Stimulated activated CD8-positive, alpha-beta memory T cell treated with anti-CD3 and anti-CD28 coated beads, Interleukin-4, amount 100 ng/mL, for 48 hours (primary cell): ENCODE measurements at regions not wholly inside any gene's neighbourhood (a gene's known extent, or its start where the extent isn't known, plus 50 kb on each side); places are given as distances from the start of the nearest gene placed in this dataset.

Source experiments
- DNase-seq: peaks from one replicate; pipeline ENCODE4 v3.0.0-alpha.2; 2020

GRCh38 chr9:89887286-89887685 is 282.5 kb downstream of the GADD45G start:
- DNase-seq: no peak

DNA sequence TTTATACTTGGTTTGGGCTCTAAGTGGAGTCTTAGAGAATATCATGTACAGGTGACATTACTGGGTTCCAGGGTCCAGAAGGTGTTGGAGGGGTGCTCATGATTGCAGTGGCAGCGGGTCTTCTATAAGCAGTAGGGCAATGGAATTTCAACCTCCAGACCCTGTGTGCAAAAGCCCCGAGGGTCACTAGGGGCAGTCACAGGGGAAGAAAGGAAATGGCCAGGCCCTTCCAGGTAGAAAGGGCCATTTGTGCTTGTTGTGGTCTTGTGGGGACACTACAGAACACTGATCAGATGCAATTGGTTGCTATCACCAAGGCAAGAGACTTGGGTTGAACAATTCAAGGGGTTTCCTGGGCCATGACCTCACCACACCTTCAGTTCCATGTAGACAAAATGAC is 283.4 kb downstream of the GADD45G start:
- DNase-seq: no peak

DNA sequence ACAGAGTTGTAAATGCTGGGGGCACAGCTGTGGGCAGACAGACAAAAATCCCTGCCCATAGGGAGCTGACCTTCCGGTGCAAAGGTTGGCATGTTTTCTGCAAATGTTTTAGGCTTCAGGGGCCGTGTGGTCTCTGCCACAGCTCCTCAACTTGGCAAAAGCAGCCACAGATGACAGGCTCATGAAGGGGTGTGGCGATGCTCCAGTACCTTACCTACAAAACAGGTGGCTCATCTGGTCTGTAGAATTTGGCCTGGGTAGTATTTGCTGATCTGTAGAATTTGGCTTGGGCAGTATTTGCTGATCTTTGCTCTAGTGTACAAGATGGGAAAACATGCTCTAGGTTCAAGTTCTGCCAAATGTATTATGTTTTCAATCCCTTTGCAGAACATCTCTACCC is 283.9 kb downstream of the GADD45G start:
- no peak for DNase-seq

DNA sequence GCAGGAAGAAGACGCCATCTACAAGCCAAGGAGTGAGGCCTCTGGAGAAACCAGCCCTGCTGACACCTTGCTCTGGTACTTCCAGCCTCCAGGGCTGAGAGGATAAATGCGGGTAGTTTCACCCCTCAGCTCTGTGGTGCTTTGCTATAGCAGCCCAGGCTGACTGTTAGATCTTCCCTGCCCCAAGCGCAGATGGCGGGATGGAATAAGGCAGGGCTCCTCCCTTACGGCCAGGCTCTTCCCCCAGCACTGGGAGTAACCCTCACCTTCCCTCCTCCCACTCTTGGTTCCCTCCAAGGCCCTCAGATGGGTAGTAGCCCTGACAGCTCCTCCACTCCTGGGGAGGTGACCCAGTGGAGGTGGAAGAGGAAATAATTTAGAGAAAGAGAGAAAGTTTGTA is 285.1 kb downstream of the GADD45G start:
- DNase-seq: no peak

DNA sequence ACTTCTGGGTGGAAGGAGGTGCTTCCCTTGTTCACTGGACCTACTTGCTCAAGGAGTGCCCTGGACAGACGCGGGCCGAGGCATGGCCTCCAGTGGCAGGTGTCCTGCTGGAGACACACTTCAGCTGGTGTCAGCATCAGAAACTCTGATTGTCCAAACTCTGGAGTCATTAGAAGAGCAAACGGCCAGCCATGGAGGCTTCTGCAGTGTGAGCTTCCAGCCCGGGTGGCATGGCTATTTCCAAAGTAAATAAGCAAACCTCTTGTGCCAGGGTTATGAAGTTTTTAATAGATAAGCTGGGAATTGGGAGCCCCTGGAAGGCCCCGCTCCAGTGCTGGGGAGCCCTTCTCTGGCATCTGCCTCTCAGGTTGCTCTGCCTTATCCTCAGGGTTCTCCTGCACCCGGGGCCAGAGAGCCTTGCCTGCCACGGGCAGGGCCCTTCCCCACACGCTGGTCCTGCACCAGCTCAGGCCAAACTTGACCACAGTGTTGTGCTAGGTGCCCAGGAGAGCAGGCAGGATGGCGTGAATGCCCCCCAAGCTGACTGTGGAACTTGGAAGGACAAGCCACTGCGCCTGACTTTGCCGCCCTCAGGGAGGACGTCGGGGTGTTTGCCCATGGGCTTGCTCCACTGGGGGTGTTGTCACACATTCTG is 285.6 kb downstream of the GADD45G start:
- DNase-seq: no peak

- no peak for DNase-seq
Observed at GRCh38 chr9:89891221-89891590, 286.4 kb downstream of the GADD45G start.

DNA sequence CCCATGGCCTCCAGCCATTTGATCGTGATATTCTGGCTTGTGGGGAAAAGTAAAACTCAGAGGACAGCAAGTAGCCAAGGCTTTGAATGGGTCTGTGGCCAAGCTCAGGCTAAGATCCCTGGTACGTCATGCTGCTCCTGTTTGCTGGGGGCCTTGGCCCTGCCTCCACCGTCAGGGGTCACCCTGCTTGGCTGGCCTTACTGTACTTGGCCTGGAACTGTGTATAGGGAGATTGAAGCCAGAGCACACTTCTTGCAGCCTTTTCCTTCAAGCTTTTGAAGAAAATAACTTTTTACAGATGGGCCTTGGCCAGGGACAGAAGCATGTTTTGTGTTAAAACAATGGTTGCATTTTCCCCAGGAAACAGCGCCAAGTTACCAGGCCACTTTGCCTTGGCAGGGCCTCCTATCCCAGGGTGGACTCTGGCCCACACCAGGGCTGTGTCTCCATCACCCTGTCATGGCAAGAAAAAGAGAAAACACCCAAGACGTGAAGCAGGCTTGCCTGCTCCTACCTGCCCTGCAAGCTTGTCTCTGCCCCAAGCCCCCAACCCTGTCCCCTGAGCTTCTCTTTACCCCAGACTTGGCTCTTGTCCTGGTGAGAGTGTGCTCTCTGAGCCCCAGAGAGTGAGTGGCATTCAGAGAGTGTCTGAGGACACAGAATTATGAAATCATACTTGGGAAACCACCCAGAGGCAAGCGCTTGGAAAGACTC is 286.9 kb downstream of the GADD45G start:
- DNase-seq: no peak

GRCh38 chr9:89892920-89893319 is 288.1 kb downstream of the GADD45G start:
- DNase-seq: no peak

GRCh38 chr9:89893886-89894285 is 289.1 kb downstream of the GADD45G start:
- DNase-seq: no peak

DNA sequence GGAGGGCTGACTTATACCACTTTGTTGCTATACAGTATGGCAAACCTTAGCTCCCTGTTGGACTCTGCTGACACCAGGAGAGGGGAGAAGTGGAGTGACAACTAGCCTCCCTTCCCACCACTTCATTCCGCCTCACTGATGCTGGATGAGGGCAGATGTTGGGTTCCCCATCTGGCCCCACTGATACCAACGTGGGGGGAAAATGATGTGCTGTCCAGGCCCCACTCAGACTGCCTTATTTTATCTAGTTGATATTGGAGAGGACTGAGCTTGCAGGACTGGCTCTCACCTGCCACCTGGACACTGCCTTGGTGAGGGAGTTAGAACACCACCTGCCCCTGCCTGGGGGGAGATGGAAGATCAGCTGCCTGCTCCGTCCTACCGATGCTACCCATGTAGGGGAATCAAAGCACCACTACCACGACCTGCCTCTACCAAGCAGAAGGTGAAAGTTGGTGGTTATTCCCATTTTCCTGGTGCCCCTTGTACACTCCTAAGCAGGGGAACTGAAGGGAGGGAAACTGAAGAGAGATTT is 292.1 kb downstream of the GADD45G start:
- DNase-seq: no peak

GRCh38 chr9:89899573-89899972 is 294.8 kb downstream of the GADD45G start:
- no peak for DNase-seq

- DNase-seq: no peak
Observed at GRCh38 chr9:89901920-89902319, 297.1 kb downstream of the GADD45G start.

GRCh38 chr9:89902450-89903140 is 297.8 kb downstream of the GADD45G start:
- no peak for DNase-seq

DNA sequence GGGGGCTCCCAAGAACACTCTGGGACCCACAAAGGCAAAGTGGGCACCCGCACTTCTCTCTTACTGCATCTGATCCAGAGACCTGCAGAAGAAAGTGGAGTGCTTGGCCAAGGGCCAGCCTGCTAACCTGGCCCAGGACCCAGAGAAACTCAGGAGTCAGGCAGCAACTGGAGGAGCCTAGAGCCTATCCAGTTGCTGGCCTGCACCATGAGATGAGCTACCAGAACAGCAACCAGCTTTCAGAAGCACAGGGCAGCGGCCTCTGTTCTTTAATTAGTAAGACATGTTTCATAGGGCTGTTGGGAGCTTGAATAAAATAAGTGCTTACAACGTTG is 298.3 kb downstream of the GADD45G start:
- no peak for DNase-seq

DNA sequence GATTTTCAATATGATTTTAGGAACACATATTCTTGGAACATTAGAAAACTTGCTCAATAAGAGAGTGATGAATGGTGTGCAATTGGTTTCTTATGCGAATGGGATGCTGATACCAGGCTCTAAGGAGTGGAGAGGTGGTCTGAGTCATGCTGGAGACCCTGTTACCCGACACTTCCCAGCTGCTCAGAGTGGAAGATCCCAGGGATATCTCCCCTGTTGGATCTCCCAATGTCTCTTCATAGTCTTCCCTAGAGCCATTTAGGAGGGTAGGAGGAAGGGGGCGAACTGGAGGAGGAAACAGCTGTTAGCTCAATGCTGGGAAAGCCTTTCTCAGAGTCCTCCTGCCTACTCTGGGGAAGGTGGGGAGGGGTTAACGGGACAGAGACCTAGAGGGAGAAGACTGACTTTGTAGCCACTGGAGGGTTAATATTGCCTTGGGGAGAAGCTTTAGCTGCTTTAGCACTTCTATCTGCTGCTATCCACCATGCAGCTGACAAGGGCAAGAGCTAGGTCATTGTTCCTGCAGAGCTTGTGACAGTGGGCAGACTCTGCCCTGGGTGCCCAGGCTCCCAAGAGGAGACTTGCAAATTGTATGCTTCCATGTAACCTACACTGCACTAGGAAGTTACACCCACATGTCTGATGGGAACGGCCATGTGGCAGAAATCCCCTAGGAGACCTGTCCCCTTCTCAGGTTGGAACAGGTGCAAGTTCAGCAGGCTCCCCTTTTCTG is 301.0 kb downstream of the GADD45G start:
- no peak for DNase-seq

DNA sequence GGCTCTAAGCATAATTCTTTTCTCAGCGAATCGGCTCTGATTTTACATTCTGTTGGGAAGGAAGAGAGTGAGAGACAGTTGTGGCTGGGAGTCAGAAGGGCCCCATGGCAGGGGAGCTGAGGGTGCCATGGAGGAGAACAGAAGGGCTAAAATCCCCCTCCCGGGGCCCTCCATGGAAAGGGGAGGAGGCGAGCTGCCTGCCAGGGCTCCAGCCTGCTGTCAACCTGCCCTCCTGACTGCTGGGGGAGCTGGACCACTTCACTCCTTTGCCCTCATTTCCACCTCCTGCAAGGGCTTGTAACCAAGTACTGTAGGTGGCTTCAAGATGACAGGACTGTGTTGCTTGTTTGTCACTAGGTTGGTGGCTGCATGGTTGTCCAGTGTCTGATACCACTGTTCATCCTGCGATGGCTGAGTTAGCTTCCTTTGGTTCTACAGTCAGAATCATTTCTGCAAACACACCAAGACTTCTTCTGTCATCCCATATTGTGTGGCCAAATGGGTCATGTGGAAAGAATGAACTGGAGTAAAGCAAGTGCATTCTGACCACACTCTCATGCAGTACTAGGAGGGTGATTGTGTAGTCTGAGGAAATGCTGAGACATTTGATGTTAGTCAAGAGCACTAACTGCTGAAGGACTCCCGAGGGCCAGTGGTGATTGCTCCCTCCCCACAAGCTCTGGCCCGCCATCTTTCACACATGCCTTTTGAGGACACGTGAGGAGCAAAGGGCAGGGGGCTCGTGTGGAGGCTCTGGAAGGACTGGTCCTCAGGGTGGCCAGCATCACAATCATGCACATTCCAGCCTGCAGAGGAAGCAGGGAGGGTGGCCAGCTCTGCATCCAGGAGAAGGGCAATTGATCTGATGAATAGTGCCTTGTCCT is 307.2 kb downstream of the GADD45G start:
- DNase-seq: no peak

GRCh38 chr9:89912605-89912953 is 307.8 kb downstream of the GADD45G start:
- no peak for DNase-seq

- no peak for DNase-seq
Observed at GRCh38 chr9:89915187-89915586, 310.4 kb downstream of the GADD45G start.

DNA sequence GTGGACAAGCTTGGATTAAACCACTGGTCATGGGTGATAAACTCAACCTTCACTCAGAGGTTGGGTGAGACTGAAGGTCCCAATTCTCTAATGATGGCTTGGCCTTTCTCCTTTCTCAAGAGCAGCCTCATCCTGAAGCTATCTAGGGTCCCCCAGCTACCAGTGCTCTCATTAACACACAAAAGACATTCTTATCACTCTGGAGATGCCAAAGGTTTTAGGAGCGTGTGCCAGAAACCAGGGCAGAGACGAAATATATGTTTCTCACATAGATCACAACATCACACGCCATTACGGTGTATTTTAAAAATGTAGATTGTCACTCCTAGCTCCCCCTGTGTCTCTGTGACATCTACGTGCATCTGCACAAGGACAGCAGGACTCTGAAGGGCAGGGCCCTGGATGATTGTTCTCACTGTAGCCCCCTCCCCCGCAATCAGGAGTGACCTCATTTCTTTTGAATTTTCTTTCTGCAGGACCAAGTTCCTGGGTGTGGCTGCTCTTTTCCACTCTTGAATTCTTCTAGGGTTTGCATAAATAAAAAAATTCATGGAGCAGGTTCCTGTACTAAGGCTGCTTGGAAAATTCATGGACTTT is 311.3 kb downstream of the GADD45G start:
- no peak for DNase-seq

- DNase-seq: no peak
Observed at GRCh38 chr9:89917861-89918260, 313.0 kb downstream of the GADD45G start.

DNA sequence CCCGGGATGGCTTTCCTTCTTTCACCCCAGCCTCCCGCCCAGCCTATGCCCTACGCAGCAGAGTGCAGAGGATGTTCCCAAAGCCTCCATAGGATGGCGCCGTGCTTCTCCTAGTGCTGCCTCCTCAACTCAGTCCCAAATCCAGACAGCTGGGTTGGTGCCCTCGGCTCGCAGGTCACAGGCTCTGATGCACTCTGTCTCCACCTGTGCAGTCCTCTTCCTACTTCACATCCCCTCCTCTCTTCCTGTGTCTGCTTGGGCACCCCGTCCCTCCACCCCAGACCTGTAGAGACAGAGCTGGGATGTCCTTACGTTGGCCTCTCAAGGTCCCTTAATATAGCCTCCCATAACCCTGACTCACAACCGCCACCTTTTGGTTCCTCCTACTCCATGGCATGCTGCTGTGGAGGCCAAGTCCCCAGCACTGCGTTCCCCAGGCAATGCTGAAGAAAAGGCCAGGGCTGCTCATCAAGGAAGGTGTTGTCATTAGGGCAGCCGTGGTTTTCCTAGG is 314.4 kb downstream of the GADD45G start:
- DNase-seq: peak; percentile 55

DNA sequence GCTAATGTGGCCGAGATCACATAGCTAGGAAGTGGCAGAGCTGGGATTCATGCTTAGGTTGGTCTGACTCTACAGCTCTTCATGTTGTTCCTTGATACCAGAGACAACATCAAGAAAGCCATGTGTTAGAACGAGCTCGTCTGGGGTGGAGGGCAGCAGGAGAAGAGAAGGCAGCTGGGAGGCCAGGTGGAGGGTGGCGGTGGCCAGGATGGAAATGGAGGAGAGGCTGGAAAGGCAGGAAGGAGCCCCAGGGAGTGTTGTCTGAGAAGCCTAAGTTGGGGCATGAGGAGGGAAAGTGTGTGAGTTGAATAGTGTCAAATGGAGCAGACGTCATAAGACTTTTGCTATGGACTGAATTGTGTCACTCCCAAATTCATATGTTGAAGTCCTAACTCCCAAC is 315.3 kb downstream of the GADD45G start:
- DNase-seq: no peak
